Endothelial cell of umbilical vein (primary cell): ENCODE measurements at regions not wholly inside any gene's neighbourhood (a gene's known extent, or its start where the extent isn't known, plus 50 kb on each side); places are given as distances from the start of the nearest gene placed in this dataset.

ENCODE experiments used
- BruUV-seq: library from RNA; stranded (reverse); fragments of 400-500 nt; replicated peaks from 2 replicates; lab custom pipeline; 2021; lab: Mats Ljungman, UMichigan
- CTCF ChIA-PET: fragments of 300-600, 350-600 bp; sonication (Branson Sonifier 250); formaldehyde crosslinking; loops from one replicate; lab custom pipeline; 2021; ENCODE audit warnings: antibody characterized with exemption, inconsistent platforms; lab: Charles Lee
- POLR2A ChIA-PET: fragments of 300-600, 350-600 bp; sonication (Branson Sonifier 250); formaldehyde crosslinking; loops from one replicate; lab custom pipeline; 2021; ENCODE audit warnings: antibody characterized with exemption, inconsistent platforms; lab: Charles Lee
- DNase-seq: peaks from one replicate; pipeline ENCODE4 v3.0.0-alpha.2; 2011; ENCODE audit warnings: low read depth, low spot score
- FAIRE-seq: peaks from 2 replicates; lab custom pipeline; 2011; peaks lifted over from hg19 to GRCh38; lab: Jason Lieb, UNC
- H2AFZ ChIP-seq: 2 replicates; pipeline ENCODE4 v1.6.0; 2012; ENCODE audit warnings: low read depth, low read length, control low read depth, inconsistent platforms
- H3K27ac ChIP-seq: 2 replicates; pipeline ENCODE4 v1.5.1; 2011; ENCODE audit warnings: low read depth, mild to moderate bottlenecking, control low read depth, low read length, moderate library complexity; ENCODE audit not compliant: insufficient read depth
- H3K27me3 ChIP-seq, 2 experiments: 2 replicates each; pipeline versions ENCODE4 v1.6.0 to v1.6.1; 2011; ENCODE audit warnings: low read length in 2 of 2, mixed read lengths in 1 of 2; ENCODE audit not compliant: control insufficient read depth in 2 of 2, insufficient read depth in 2 of 2
- H3K36me3 ChIP-seq, 2 experiments: 2 replicates in 1 of 2; 3 replicates in 1 of 2; pipeline ENCODE4 v1.5.1; 2011; ENCODE audit warnings: low read length in 2 of 2, mild to moderate bottlenecking in 1 of 2, moderate library complexity in 1 of 2; ENCODE audit not compliant: control insufficient read depth in 2 of 2, insufficient read depth in 2 of 2; ENCODE audit errors: extremely low read depth in 1 of 2
- H3K4me1 ChIP-seq: 3 replicates; pipeline ENCODE4 v1.5.1; 2011; ENCODE audit warnings: mild to moderate bottlenecking, low read length; ENCODE audit not compliant: control insufficient read depth, insufficient read depth; ENCODE audit errors: extremely low read depth
- H3K4me2 ChIP-seq: 2 replicates; pipeline ENCODE4 v1.6.1; 2011; ENCODE audit warnings: low read length, control low read depth, mixed read lengths; ENCODE audit not compliant: insufficient read depth
- H3K4me3 ChIP-seq, 3 experiments: fragments of 200-600 bp in 1 of 3; sonication (generic), shearing (Covaris generic) in 1 of 3; replicated peaks in 1 of 3; 2 replicates each; pipeline ENCODE4 v1.5.1; 2011 to 2016; ENCODE audit warnings: control low read depth in 3 of 3, low read length in 3 of 3, mild to moderate bottlenecking in 2 of 3, inconsistent platforms in 1 of 3, low read depth in 1 of 3, moderate library complexity in 1 of 3; ENCODE audit not compliant: insufficient read depth in 1 of 3
- H3K79me2 ChIP-seq: 2 replicates; pipeline ENCODE4 v1.6.0; 2012; ENCODE audit warnings: low read length, inconsistent platforms; ENCODE audit not compliant: control insufficient read depth, insufficient read depth
- H3K9ac ChIP-seq: replicated peaks from 2 replicates; pipeline ENCODE3; 2011; ENCODE audit warnings: low read length, control low read depth; ENCODE audit not compliant: insufficient read depth; ENCODE audit errors: extremely low read depth
- H3K9me1 ChIP-seq: replicated peaks from 3 replicates; pipeline ENCODE4 v1.6.0; 2011; ENCODE audit warnings: mild to moderate bottlenecking, low read length; ENCODE audit not compliant: control insufficient read depth, insufficient read depth; ENCODE audit errors: extremely low read depth
- H3K9me3 ChIP-seq: replicated peaks from 2 replicates; pipeline ENCODE4 v1.5.1; 2012; ENCODE audit warnings: low read length, inconsistent platforms; ENCODE audit not compliant: control insufficient read depth, insufficient read depth
- H4K20me1 ChIP-seq: replicated peaks from 2 replicates; pipeline ENCODE3; 2011; ENCODE audit warnings: mild to moderate bottlenecking, low read length; ENCODE audit not compliant: control insufficient read depth, insufficient read depth; ENCODE audit errors: extremely low read depth
- CTCF ChIP-seq, 2 donors: IDR thresholded peaks; 1 replicate in 1 of 2; 2 replicates in 1 of 2; pipeline ENCODE4 v1.5.1; 2011; ENCODE audit warnings: low read length in 2 of 2, mild to moderate bottlenecking in 2 of 2, moderate library complexity in 2 of 2, control low read depth in 1 of 2, inconsistent platforms in 1 of 2, low read depth in 1 of 2; ENCODE audit not compliant: insufficient read depth in 1 of 2; ENCODE audit errors: extremely low read depth in 1 of 2
- EZH2 ChIP-seq: IDR thresholded peaks from 2 replicates; pipeline ENCODE4 v1.6.1; 2012; ENCODE audit warnings: borderline replicate concordance, low read depth, mild to moderate bottlenecking, moderate library complexity, low read length, inconsistent platforms; ENCODE audit not compliant: severe bottlenecking
- FOS ChIP-seq: IDR thresholded peaks from 2 replicates; pipeline ENCODE4 v1.6.1; 2011; ENCODE audit warnings: mild to moderate bottlenecking, low read length, moderate library complexity, borderline replicate concordance; ENCODE audit not compliant: insufficient read depth
- GATA2 ChIP-seq: IDR thresholded peaks from 2 replicates; pipeline ENCODE4 v1.7.0; 2011; ENCODE audit warnings: low read depth, mild to moderate bottlenecking, moderate library complexity, mixed read lengths, low read length; ENCODE audit not compliant: insufficient read length, insufficient read depth
- JUN ChIP-seq: IDR thresholded peaks from 2 replicates; pipeline ENCODE4 v1.6.1; 2011; ENCODE audit warnings: borderline replicate concordance, low read depth; ENCODE audit not compliant: insufficient read length, insufficient read depth
- MYC ChIP-seq: IDR thresholded peaks from one replicate; pipeline ENCODE4 v1.6.1; 2011; ENCODE audit warnings: mild to moderate bottlenecking, low read depth, low read length
- POLR2A ChIP-seq: IDR thresholded peaks from 2 replicates; pipeline ENCODE4 v1.6.1; 2012; ENCODE audit warnings: low read depth, mild to moderate bottlenecking, control low read depth, low read length
- POLR2AphosphoS5 ChIP-seq: IDR thresholded peaks from 2 replicates; pipeline ENCODE4 v1.6.1; 2012; ENCODE audit warnings: low read depth, mild to moderate bottlenecking, control low read depth, low read length, moderate library complexity; ENCODE audit not compliant: insufficient read depth
- dilution Hi-C: fragments of 300-500 bp; cut with MboI; formaldehyde crosslinking; loops from one replicate; pipeline ENCODE4 v1.15.0; 2019; ENCODE audit warnings: low sequenced_read_pairs; ENCODE audit not compliant: extremely low pct_ligation_motif_present
- intact Hi-C: fragments of 100-400 bp; cut with micrococcal nuclease; formaldehyde crosslinking; loops from one replicate; pipeline ENCODE4 v1.10.0; 2022
- TF ChIP-seq, protein P1 (sequence below): IDR thresholded peaks from 2 replicates; pipeline ENCODE4 v1.6.1; 2011; ENCODE audit not compliant: insufficient read depth, insufficient read length

DNA sequence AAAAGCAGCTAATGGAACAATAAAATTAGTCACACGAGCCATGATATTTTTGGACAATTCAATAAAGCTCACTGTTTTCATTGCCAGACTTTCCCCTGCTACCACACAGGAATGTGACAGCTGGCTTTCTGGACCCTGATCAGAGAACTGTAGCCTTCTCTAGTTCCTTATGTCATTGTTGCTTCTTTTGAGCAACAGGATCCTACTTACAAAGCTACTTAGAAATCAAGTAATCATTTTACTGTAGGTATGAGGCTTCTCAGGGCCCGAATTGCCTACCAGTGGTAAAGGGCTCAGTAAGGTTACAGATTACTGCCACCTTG is 94.3 kb upstream of the AADACL2 start:
- Histone ChIP-seq H3K9me3 (no peaks in the 10 kb centered on the region), H3K27ac (no peak overlapping the region), H3K9ac (no peak overlapping the region), H2AFZ (no peak overlapping the region), H3K36me3 (no peaks in the 10 kb centered on the region), H4K20me1 (no peaks in the 10 kb centered on the region), H3K4me1 (no peaks in the 10 kb centered on the region), H3K79me2 (no peaks in the 10 kb centered on the region), H3K4me3 (no peak overlapping the region), H3K4me2 (no peak overlapping the region), H3K9me1 (no peaks in the 10 kb centered on the region), H3K27me3 (no peaks in the 10 kb centered on the region)
- TF ChIP-seq, protein P1, sequence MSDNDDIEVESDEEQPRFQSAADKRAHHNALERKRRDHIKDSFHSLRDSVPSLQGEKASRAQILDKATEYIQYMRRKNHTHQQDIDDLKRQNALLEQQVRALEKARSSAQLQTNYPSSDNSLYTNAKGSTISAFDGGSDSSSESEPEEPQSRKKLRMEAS: no peak
- no peak for TF ChIP-seq MYC
- TF ChIP-seq FOS: no peak
- TF ChIP-seq GATA2: no peak
- TF ChIP-seq POLR2AphosphoS5: no peak
- TF ChIP-seq POLR2A: no peak
- TF ChIP-seq CTCF (IDR thresholded peaks at IDR 0.05; ENCODE audit: extremely low read depth in 1 of 2, insufficient read depth in 1 of 2, low read depth in 1 of 2, low read length in 2 of 2): no peak
- no peak for TF ChIP-seq JUN
- no peak for TF ChIP-seq EZH2
- ChIA-PET CTCF (no interaction called here), POLR2A (no interaction called here)
- DNase-seq (no peak), FAIRE-seq (no peak)
- intact Hi-C loops: no loop called here
- no TSS peak for BruUV-seq
- dilution Hi-C loops: no loop called here
